ENCODE measurements at regions not wholly inside any gene's neighbourhood (a gene's known extent, or its start where the extent isn't known, plus 50 kb on each side); places are given as distances from the start of the nearest gene placed in this dataset.
"Not testable (repeated sequence)": the region's sequence is repeated elsewhere in the genome, so short reads cannot be mapped to it uniquely, and the experiment has no call there.

DNA sequence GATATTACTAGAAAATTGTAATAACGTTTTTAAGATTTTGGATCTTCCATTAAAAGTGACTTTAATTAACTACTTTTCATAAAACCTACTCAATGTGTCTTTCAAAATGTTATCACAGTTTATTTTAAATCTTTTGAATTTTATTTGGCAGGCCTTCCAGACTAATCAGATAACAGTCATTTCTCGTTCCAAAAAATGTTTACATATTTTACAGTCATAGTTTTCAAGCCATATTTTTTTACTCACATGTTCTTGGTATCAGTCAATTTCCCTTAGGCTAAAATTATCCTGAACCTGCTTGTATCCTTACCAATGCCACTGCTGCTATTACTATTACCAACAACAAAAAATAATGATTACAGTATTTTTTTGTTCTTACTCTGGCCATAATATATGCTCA is 1783.5 kb downstream of the SLITRK5 start:
- TF ChIP-seq POLR2AphosphoS5 (IDR thresholded peaks at IDR 0.05; ENCODE audit: low read depth, low read length), result no peak
- TF ChIP-seq POLR2A (IDR thresholded peaks at IDR 0.05; ENCODE audit: low read depth, low read length), result no peak
- TF ChIP-seq TAF1 (IDR thresholded peaks at IDR 0.05; ENCODE audit: borderline replicate concordance, low read depth, low read length), result no peak
- FAIRE-seq, result no peak

DNA sequence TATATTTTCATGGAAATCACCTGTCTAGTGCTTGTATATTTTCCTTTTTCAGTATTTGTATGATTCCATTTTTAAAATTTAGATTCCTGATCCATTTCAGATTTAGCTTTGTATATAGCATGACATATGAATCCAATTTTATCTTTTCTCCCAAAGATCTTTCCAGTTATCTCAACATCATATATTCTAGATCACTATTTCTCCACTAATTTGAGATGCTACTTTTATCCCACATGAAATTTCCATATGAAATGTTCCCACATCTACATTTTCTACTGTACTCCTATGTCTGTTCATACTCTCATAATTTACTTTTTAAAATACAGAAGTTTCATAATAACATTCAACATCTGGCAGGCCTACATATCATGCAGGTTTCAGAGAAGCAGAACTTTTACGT is 1784.1 kb downstream of the SLITRK5 start:
- DNase-seq (ENCODE audit: insufficient read length) (no peak), FAIRE-seq (no peak)

More for the DNA sequence above, 1783.5 kb downstream of the SLITRK5 start:
- no peak for DNase-seq (ENCODE audit: insufficient read length)

GRCh38 chr13:89455741-89456140 is 1784.6 kb downstream of the SLITRK5 start:
- DNase-seq (ENCODE audit: insufficient read length), result no peak
- no peak for FAIRE-seq
- TF ChIP-seq POLR2A (IDR thresholded peaks at IDR 0.05; ENCODE audit: low read depth, low read length), result no peak
- no peak for TF ChIP-seq POLR2AphosphoS5 (IDR thresholded peaks at IDR 0.05; ENCODE audit: low read depth, low read length)
- no peak for TF ChIP-seq TAF1 (IDR thresholded peaks at IDR 0.05; ENCODE audit: borderline replicate concordance, low read depth, low read length)

More for the DNA sequence above, 1784.1 kb downstream of the SLITRK5 start:
- TF ChIP-seq POLR2AphosphoS5 (IDR thresholded peaks at IDR 0.05; ENCODE audit: low read depth, low read length) (no peak), POLR2A (IDR thresholded peaks at IDR 0.05; ENCODE audit: low read depth, low read length) (no peak), TAF1 (IDR thresholded peaks at IDR 0.05; ENCODE audit: borderline replicate concordance, low read depth, low read length) (no peak)

DNA sequence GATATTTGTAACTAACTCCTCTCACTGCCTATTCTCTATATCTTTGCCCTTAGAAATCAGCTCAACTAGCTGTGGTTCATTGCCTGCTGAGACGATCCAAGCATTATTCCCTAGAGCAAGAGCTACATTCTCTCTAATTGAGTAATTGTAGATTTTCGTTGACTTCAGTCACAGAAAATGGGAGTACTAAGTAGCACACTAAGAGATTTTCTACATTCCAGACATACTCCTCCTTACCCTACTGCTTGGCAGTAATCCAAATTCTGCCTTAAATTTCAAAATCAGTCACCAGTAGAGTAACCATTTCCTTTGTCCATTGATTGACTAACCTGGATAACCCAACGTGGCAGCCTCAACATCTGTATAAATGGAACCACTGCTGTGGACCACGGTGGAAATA is 1786.8 kb downstream of the SLITRK5 start:
- FAIRE-seq (no peak), DNase-seq (ENCODE audit: insufficient read length) (no peak)
- TF ChIP-seq TAF1 (IDR thresholded peaks at IDR 0.05; ENCODE audit: borderline replicate concordance, low read depth, low read length) (no peak), POLR2AphosphoS5 (IDR thresholded peaks at IDR 0.05; ENCODE audit: low read depth, low read length) (no peak), POLR2A (IDR thresholded peaks at IDR 0.05; ENCODE audit: low read depth, low read length) (no peak)

- no peak for TF ChIP-seq TAF1 (IDR thresholded peaks at IDR 0.05; ENCODE audit: borderline replicate concordance, low read depth, low read length)
- TF ChIP-seq POLR2AphosphoS5 (IDR thresholded peaks at IDR 0.05; ENCODE audit: low read depth, low read length), result no peak
- TF ChIP-seq POLR2A (IDR thresholded peaks at IDR 0.05; ENCODE audit: low read depth, low read length), result no peak
- no peak for DNase-seq (ENCODE audit: insufficient read length)
- FAIRE-seq, result no peak
Observed at GRCh38 chr13:89458456-89458855, 1787.3 kb downstream of the SLITRK5 start.

GRCh38 chr13:89460895-89461294 is 1789.7 kb downstream of the SLITRK5 start:
- DNase-seq (ENCODE audit: insufficient read length); FAIRE-seq: not testable (repeated sequence)

DNA sequence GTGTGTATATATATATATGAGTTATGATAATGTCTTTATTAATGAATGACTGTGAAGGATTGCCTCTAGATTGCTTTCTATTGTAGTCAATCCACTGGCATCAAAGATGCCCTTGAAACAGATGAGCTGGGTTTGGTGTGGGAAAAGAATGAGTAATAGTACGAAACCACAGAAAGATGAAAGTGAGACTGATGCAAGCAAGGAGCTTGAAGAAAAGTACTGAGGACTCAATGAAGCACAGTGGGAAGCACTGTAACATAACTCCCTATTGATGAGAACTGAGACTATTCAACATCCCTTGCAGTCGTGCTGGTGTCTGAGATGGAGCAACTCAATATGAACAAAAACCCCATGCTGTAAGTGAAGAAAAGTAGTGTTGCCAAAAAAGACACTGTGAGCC is 1794.2 kb downstream of the SLITRK5 start:
- FAIRE-seq (no peak), DNase-seq (ENCODE audit: insufficient read length) (no peak)
- no peak for TF ChIP-seq TAF1 (IDR thresholded peaks at IDR 0.05; ENCODE audit: borderline replicate concordance, low read depth, low read length)
- no peak for TF ChIP-seq POLR2A (IDR thresholded peaks at IDR 0.05; ENCODE audit: low read depth, low read length)
- no peak for TF ChIP-seq POLR2AphosphoS5 (IDR thresholded peaks at IDR 0.05; ENCODE audit: low read depth, low read length)

GRCh38 chr13:89468081-89468480 is 1796.9 kb downstream of the SLITRK5 start:
- DNase-seq (ENCODE audit: insufficient read length) (no peak), FAIRE-seq (no peak)
- TF ChIP-seq POLR2A (IDR thresholded peaks at IDR 0.05; ENCODE audit: low read depth, low read length) (no peak), POLR2AphosphoS5 (IDR thresholded peaks at IDR 0.05; ENCODE audit: low read depth, low read length) (no peak), TAF1 (IDR thresholded peaks at IDR 0.05; ENCODE audit: borderline replicate concordance, low read depth, low read length) (no peak)

DNA sequence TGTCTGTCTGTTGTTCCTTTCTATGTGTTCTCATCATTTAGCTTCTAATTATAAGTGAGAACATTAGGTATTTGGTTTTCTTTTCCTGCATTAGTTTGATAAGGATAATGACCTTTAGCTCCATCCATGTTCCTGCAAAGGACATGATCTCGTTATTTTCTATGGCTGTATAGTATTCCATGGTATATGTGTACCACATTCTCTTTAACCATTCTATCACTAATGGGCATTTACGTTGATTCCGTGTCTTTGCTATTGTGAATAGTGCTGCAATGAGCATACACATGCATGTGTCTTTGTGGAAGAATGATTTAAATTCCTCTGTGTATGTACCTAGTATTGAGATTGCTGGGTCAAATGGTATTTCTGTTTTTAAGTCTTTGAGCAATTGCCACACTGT is 1799.7 kb downstream of the SLITRK5 start:
- TF ChIP-seq POLR2AphosphoS5 (IDR thresholded peaks at IDR 0.05; ENCODE audit: low read depth, low read length) (no peak), POLR2A (IDR thresholded peaks at IDR 0.05; ENCODE audit: low read depth, low read length) (no peak), TAF1 (IDR thresholded peaks at IDR 0.05; ENCODE audit: borderline replicate concordance, low read depth, low read length) (no peak)
- no peak for FAIRE-seq
- no peak for DNase-seq (ENCODE audit: insufficient read length)

DNA sequence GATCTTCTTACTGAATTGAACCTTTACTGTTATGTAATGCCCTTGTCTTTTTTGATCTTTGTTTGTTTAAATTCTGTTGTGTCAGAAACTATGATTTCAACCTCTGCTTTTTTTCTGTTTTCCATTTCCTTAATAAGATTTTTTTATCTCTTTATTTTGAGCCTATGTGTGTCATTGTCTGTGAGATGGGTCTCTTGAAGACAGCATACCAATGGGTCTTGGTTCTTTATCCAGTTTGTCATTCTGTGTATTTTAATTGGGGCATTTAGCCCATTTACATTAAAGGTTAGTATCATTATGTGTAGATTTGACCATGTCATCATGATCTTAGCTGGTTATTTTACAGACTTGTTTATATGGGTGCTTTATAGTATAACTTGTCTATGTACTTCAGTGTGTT is 1803.3 kb downstream of the SLITRK5 start:
- FAIRE-seq (no peak), DNase-seq (ENCODE audit: insufficient read length) (no peak)
- TF ChIP-seq POLR2AphosphoS5 (IDR thresholded peaks at IDR 0.05; ENCODE audit: low read depth, low read length), result no peak
- TF ChIP-seq TAF1 (IDR thresholded peaks at IDR 0.05; ENCODE audit: borderline replicate concordance, low read depth, low read length), result no peak
- TF ChIP-seq POLR2A (IDR thresholded peaks at IDR 0.05; ENCODE audit: low read depth, low read length), result no peak

DNA sequence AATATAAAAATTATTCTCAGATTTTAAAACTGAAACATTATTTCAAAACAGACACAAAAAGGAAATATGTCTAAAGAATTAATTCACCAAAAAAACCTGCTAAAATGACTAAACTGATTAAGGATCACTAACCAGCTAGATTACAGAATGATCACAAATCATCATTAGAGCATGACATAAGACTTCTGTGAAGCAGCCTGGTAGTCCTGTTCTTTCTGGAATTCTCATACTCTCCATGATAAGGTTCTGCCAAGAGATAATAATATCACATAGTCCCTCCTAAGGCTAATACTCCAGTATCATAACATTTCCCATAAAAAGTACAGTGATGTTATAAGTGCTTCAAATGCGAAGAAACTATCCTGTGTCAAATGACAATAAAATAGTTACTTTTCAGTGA is 1814.9 kb downstream of the SLITRK5 start:
- TF ChIP-seq POLR2A (IDR thresholded peaks at IDR 0.05; ENCODE audit: low read depth, low read length) (no peak), POLR2AphosphoS5 (IDR thresholded peaks at IDR 0.05; ENCODE audit: low read depth, low read length) (no peak), TAF1 (IDR thresholded peaks at IDR 0.05; ENCODE audit: borderline replicate concordance, low read depth, low read length) (no peak)
- no peak for FAIRE-seq
- DNase-seq (ENCODE audit: insufficient read length), result no peak

DNA sequence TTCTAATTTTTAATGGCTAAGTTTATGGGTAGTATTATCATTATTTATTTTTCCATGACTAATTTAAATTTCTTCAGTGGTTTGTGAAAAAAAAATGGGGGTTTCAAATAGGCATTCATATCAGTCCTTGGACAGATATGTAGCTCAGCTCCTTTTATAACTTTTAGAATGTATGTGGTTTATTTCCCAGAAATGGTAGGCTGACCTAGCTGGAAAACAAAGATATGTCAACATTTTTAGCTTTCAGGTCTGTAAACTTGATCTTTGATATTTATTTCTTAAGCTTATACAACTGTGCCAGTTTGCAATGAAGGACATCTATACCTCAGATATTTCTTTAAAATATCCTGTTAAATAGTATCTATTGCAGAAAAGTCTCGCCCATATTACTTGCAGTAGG is 1815.5 kb downstream of the SLITRK5 start:
- FAIRE-seq, result no peak
- TF ChIP-seq TAF1 (IDR thresholded peaks at IDR 0.05; ENCODE audit: borderline replicate concordance, low read depth, low read length) (no peak), POLR2A (IDR thresholded peaks at IDR 0.05; ENCODE audit: low read depth, low read length) (no peak), POLR2AphosphoS5 (IDR thresholded peaks at IDR 0.05; ENCODE audit: low read depth, low read length) (no peak)
- DNase-seq (ENCODE audit: insufficient read length), result no peak

DNA sequence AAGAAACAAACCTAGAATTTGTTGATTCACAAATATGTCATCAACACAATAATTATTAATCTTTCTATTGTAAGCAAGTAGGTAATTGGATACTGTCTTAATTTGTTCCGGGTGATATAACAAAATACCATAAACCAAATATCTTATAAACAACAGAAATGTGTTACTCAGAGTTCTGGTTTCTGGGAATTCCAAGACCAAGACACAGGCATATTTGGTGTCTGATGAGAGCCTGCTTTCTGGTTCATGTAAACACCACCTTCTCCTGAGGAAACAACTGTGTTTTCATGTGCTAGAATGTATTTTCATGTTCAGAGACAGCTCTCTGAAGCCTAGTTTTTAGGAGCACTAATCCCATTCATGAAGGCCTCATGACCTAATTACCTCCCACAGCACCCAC is 1819.5 kb downstream of the SLITRK5 start:
- no peak for FAIRE-seq
- DNase-seq (ENCODE audit: insufficient read length), result no peak

More for the DNA sequence above, 1819.5 kb downstream of the SLITRK5 start:
- no peak for TF ChIP-seq TAF1 (IDR thresholded peaks at IDR 0.05; ENCODE audit: borderline replicate concordance, low read depth, low read length)
- no peak for TF ChIP-seq POLR2AphosphoS5 (IDR thresholded peaks at IDR 0.05; ENCODE audit: low read depth, low read length)
- TF ChIP-seq POLR2A (IDR thresholded peaks at IDR 0.05; ENCODE audit: low read depth, low read length), result no peak

Measured in GM12892 (cell line).